Uterus (tissue), 3 donors: ENCODE measurements at regions not wholly inside any gene's neighbourhood (a gene's known extent, or its start where the extent isn't known, plus 50 kb on each side); places are given as distances from the start of the nearest gene placed in this dataset.

Experiments used
- DNase-seq, 2 donors: peaks; one replicate each; pipeline ENCODE4 v3.0.0-alpha.2; 2019 to 2020
- H3K27ac ChIP-seq, 2 donors: fragments of 200-600 bp; sonication (generic); 1 replicate in 1 of 2; 2 replicates in 1 of 2; pipeline ENCODE4 v1.5.1; 2016 to 2018
- H3K27me3 ChIP-seq, 2 donors: fragments of 200-600 bp; sonication (generic); one replicate each; pipeline ENCODE4 v1.5.1; 2018 to 2019; ENCODE audit warnings: control low read depth in 1 of 2
- H3K36me3 ChIP-seq, 2 donors: fragments of 200-600 bp; sonication (generic); one replicate each; pipeline ENCODE4 v1.5.1; 2019; ENCODE audit warnings: control low read depth in 1 of 2
- H3K4me1 ChIP-seq, 2 donors: fragments of 200-600 bp; sonication (generic); one replicate each; pipeline ENCODE4 v1.5.1; 2018 to 2019; ENCODE audit warnings: control low read depth in 1 of 2
- H3K4me3 ChIP-seq, 2 donors: fragments of 200-600 bp; sonication (generic); 1 replicate in 1 of 2; 2 replicates in 1 of 2; pipeline ENCODE4 v1.5.1; 2018 to 2019; ENCODE audit warnings: mild to moderate bottlenecking in 1 of 2
- H3K9me3 ChIP-seq, 2 donors: fragments of 200-600 bp; sonication (generic); one replicate each; pipeline ENCODE4 v1.5.1; 2019; ENCODE audit warnings: control low read depth in 1 of 2
- CTCF ChIP-seq, 4 experiments: fragments of 200-600 bp in 2 of 4; fragments of 450-650 bp in 2 of 4; sonication (generic) in 2 of 4; IDR thresholded peaks; one replicate each; pipeline ENCODE4 v1.5.1; 2016 to 2019; ENCODE audit warnings: antibody characterized with exemption in 4 of 4, mild to moderate bottlenecking in 2 of 4, moderate library complexity in 1 of 4
- POLR2A ChIP-seq, 2 donors: fragments of 450-650 bp; IDR thresholded peaks; one replicate each; pipeline ENCODE4 v1.6.1; 2016; ENCODE audit warnings: antibody characterized with exemption in 2 of 2, mild to moderate bottlenecking in 1 of 2, moderate library complexity in 1 of 2
- intact Hi-C: fragments of 100-400 bp; cut with DNase I; formaldehyde crosslinking; loops from one replicate; pipeline ENCODE4 v1.15.1; 2023; ENCODE audit warnings: low total_unique reads
- donor health status: DM: yes; HTN: yes; CAD: no.

- H3K9me3 ChIP-seq, result no peaks in the 10 kb centered on the region
- no peaks in the 10 kb centered on the region for H3K4me1 ChIP-seq
- no peak for DNase-seq
- intact Hi-C loops, result no loop called here
- H3K36me3 ChIP-seq, result no peaks in the 10 kb centered on the region
- H3K27ac ChIP-seq, result no peak overlapping the region
- H3K27me3 ChIP-seq, result no peaks in the 10 kb centered on the region
- TF ChIP-seq CTCF (IDR thresholded peaks at IDR 0.05), result no peak
- no peak for TF ChIP-seq POLR2A (IDR thresholded peaks at IDR 0.05)
- H3K4me3 ChIP-seq, result no peak overlapping the region
These were observed 672.5 kb upstream of the TMEM132C start for GRCh38 chr12:127594351-127594970.

- no peaks in the 10 kb centered on the region for H3K27me3 ChIP-seq
- no peak overlapping the region for H3K27ac ChIP-seq
- no peaks in the 10 kb centered on the region for H3K4me1 ChIP-seq
- no peaks in the 10 kb centered on the region for H3K9me3 ChIP-seq
- TF ChIP-seq POLR2A (IDR thresholded peaks at IDR 0.05) (no peak), CTCF (IDR thresholded peaks at IDR 0.05) (no peak)
- intact Hi-C loops, result no loop called here
- no peaks in the 10 kb centered on the region for H3K36me3 ChIP-seq
- H3K4me3 ChIP-seq, result no peak overlapping the region
- DNase-seq, result no peak
These were observed 671.5 kb upstream of the TMEM132C start for GRCh38 chr12:127595506-127595905.

- Histone ChIP-seq H3K27me3 (no peaks in the 10 kb centered on the region), H3K4me3 (no peak overlapping the region), H3K27ac (no peak overlapping the region), H3K9me3 (no peaks in the 10 kb centered on the region), H3K36me3 (no peaks in the 10 kb centered on the region), H3K4me1 (no peaks in the 10 kb centered on the region)
- DNase-seq, result no peak
- intact Hi-C loops, result no loop called here
- TF ChIP-seq POLR2A (IDR thresholded peaks at IDR 0.05) (no peak), CTCF (IDR thresholded peaks at IDR 0.05) (no peak)
These were observed 670.1 kb upstream of the TMEM132C start for GRCh38 chr12:127596891-127597290.

GRCh38 chr12:127599436-127599835 lies 667.5 kb upstream of the TMEM132C start:
- Histone ChIP-seq H3K9me3 (no peaks in the 10 kb centered on the region), H3K36me3 (no peaks in the 10 kb centered on the region), H3K27me3 (no peaks in the 10 kb centered on the region), H3K4me1 (no peaks in the 10 kb centered on the region), H3K27ac (no peak overlapping the region), H3K4me3 (no peak overlapping the region)
- intact Hi-C loops, result no loop called here
- DNase-seq, result no peak
- TF ChIP-seq CTCF (IDR thresholded peaks at IDR 0.05) (no peak), POLR2A (IDR thresholded peaks at IDR 0.05) (no peak)

- Histone ChIP-seq H3K36me3 (no peaks in the 10 kb centered on the region), H3K27me3 (no peaks in the 10 kb centered on the region), H3K9me3 (no peaks in the 10 kb centered on the region), H3K4me1 (no peaks in the 10 kb centered on the region), H3K27ac (no peak overlapping the region), H3K4me3 (no peak overlapping the region)
- TF ChIP-seq CTCF (IDR thresholded peaks at IDR 0.05) (no peak), POLR2A (IDR thresholded peaks at IDR 0.05) (no peak)
- DNase-seq, result no peak
- intact Hi-C loops, result no loop called here
These were observed 666.8 kb upstream of the TMEM132C start for GRCh38 chr12:127600211-127600610.
